HCT116 (cell line): ENCODE measurements at regions not wholly inside any gene's neighbourhood (a gene's known extent, or its start where the extent isn't known, plus 50 kb on each side); places are given as distances from the start of the nearest gene placed in this dataset.
"Not testable (repeated sequence)": the region's sequence is repeated elsewhere in the genome, so short reads cannot be mapped to it uniquely, and the experiment has no call there.

ENCODE experiments used
- ATAC-seq: fragments of 200-7000 bp; cut with Tn5 transposase; 2 replicates; pipeline ENCODE4 v1.9.1; 2020; ENCODE audit warnings: mild to moderate bottlenecking, moderate library complexity
- BruUV-seq: library from RNA; stranded (reverse); fragments of 400-500 nt; replicated peaks from 2 replicates; lab custom pipeline; 2021; lab: Mats Ljungman, UMichigan
- CTCF ChIA-PET: fragments of 300-600 bp; sonication (Branson Sonifier 250); formaldehyde crosslinking; loops from one replicate; lab custom pipeline; 2021; ENCODE audit warnings: antibody characterized with exemption; lab: Charles Lee
- POLR2A ChIA-PET: fragments of 300-600, 350-600 bp; sonication (Branson Sonifier 250); formaldehyde crosslinking; loops from one replicate; lab custom pipeline; 2021; ENCODE audit warnings: antibody characterized with exemption; lab: Charles Lee
- RAD21 ChIA-PET, 2 experiments: fragments of 300-600 bp; sonication (Branson Sonifier 250); formaldehyde crosslinking; loops; one replicate each; lab custom pipeline; 2023; ENCODE audit warnings: low total read pairs in 2 of 2; ENCODE audit not compliant: uncharacterized antibody in 2 of 2, unreplicated experiment in 2 of 2, low non-redundant PET in 1 of 2; lab: Charles Lee
- DNase-seq: peaks from one replicate; pipeline ENCODE4 v3.0.0-alpha.2; 2010; ENCODE audit warnings: low read depth, low spot score
- H2AFZ ChIP-seq: fragments of 200-600 bp; shearing (Covaris generic), sonication (generic); 2 replicates; pipeline ENCODE4 v1.6.1; 2017; ENCODE audit warnings: low read depth, mixed run types, mixed read lengths, antibody characterized with exemption, low read length; ENCODE audit not compliant: poor library complexity, severe bottlenecking
- H3K27ac ChIP-seq: 2 replicates; pipeline ENCODE4 v1.5.1; 2012; ENCODE audit warnings: low read depth, low read length
- H3K27me3 ChIP-seq: fragments of 200-600 bp; sonication (generic); 2 replicates; pipeline ENCODE4 v1.6.1; 2016; ENCODE audit warnings: mixed run types, low read length, mixed read lengths; ENCODE audit not compliant: insufficient read depth
- H3K36me3 ChIP-seq, 2 experiments: fragments of 200-500 bp in 1 of 2; fragments of 200-600 bp in 1 of 2; sonication (Bioruptor generic) in 1 of 2; sonication (generic) in 1 of 2; 2 replicates each; pipeline versions ENCODE4 v1.5.1 to v1.6.1; 2014 to 2016; ENCODE audit warnings: low read length in 2 of 2, inconsistent platforms in 1 of 2, mixed read lengths in 1 of 2, mixed run types in 1 of 2; ENCODE audit not compliant: insufficient read depth in 2 of 2, control insufficient read depth in 1 of 2
- H3K4me1 ChIP-seq, 2 experiments: fragments of 200-600 bp in 1 of 2; sonication (generic) in 1 of 2; 2 replicates each; pipeline versions ENCODE4 v1.5.1 to v1.6.1; 2012 to 2017; ENCODE audit warnings: low read length in 2 of 2, inconsistent platforms in 1 of 2, mild to moderate bottlenecking in 1 of 2, mixed read lengths in 1 of 2, mixed run types in 1 of 2, moderate library complexity in 1 of 2; ENCODE audit not compliant: insufficient read depth in 2 of 2, control insufficient read depth in 1 of 2
- H3K4me2 ChIP-seq: fragments of 200-600 bp; sonication (generic); 2 replicates; pipeline ENCODE4 v1.6.1; 2017; ENCODE audit warnings: mixed run types, low read length, mixed read lengths
- H3K4me3 ChIP-seq, 2 experiments: fragments of 200-600 bp in 1 of 2; sonication (generic) in 1 of 2; replicated peaks in 1 of 2; 2 replicates each; pipeline ENCODE4 v1.5.1; 2011 to 2016; ENCODE audit warnings: low read length in 2 of 2, control low read depth in 1 of 2, low read depth in 1 of 2, mild to moderate bottlenecking in 1 of 2, mixed read lengths in 1 of 2, mixed run types in 1 of 2
- H3K79me2 ChIP-seq: fragments of 200-600 bp; sonication (generic); 2 replicates; pipeline ENCODE4 v1.6.1; 2017; ENCODE audit warnings: mild to moderate bottlenecking, mixed run types, low read length, moderate library complexity, mixed read lengths; ENCODE audit not compliant: insufficient read depth
- H3K9ac ChIP-seq: fragments of 200-600 bp; sonication (generic); 2 replicates; pipeline ENCODE4 v1.6.1; 2016; ENCODE audit warnings: low read length, mixed read lengths
- H3K9me2 ChIP-seq: fragments of 200-600 bp; sonication (generic), shearing (Covaris generic); 2 replicates; pipeline ENCODE4 v1.6.1; 2017; ENCODE audit warnings: mixed run types, mild to moderate bottlenecking, moderate library complexity; ENCODE audit not compliant: insufficient read depth
- H3K9me3 ChIP-seq, 2 experiments: fragments of 200-500 bp in 1 of 2; fragments of 200-600 bp in 1 of 2; sonication (Bioruptor generic) in 1 of 2; sonication (generic) in 1 of 2; 2 replicates each; pipeline ENCODE4 v1.6.1; 2014 to 2017; ENCODE audit warnings: low read length in 2 of 2, mixed read lengths in 2 of 2, inconsistent platforms in 1 of 2, low read depth in 1 of 2, mild to moderate bottlenecking in 1 of 2, mixed run types in 1 of 2, moderate library complexity in 1 of 2; ENCODE audit not compliant: control insufficient read depth in 1 of 2, insufficient read depth in 1 of 2
- H4K20me1 ChIP-seq: fragments of 200-600 bp; sonication (generic), shearing (Covaris generic); 2 replicates; pipeline ENCODE4 v1.6.1; 2017; ENCODE audit warnings: mixed run types, mild to moderate bottlenecking, moderate library complexity; ENCODE audit not compliant: insufficient read depth
- EZH2phosphoT487 ChIP-seq: fragments of 200-600 bp; IDR thresholded peaks from 2 replicates; pipeline ENCODE4 v1.6.1; 2018; ENCODE audit warnings: antibody characterized with exemption, borderline replicate concordance
- SRF ChIP-seq: IDR thresholded peaks from 2 replicates; pipeline ENCODE4 v1.6.1; 2012; ENCODE audit warnings: low read depth
- intact Hi-C: fragments of 100-400 bp; cut with micrococcal nuclease; formaldehyde crosslinking; loops from 2 replicates; pipeline ENCODE4 v1.10.0; 2022

DNA sequence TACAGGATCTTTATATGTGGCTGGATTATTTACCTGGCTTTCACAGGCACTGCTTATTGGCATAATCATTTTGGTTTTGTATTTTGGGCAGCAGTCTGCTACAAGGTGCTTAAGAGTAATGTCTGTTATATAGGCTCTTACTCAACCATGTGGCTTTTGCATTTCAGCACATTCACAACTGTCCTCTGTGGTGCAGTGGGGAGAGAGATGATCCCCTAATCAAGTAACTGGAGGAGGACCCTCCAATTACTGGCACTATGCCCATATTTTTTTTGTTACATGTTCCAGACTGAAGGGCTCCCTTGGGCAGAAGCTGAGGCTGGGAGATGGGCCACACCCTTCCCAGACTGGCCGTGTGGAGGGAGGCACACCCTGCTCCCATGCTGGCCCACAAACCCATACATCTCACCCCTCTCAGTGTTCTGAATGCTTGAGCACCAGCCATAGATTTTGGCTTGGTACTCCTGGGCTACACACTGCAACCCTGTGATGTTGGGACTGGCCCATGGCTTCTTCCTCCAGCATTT is 173.5 kb downstream of the FAM174A start:
- Histone ChIP-seq H4K20me1 (no peaks in the 10 kb centered on the region; the same call in 1 of the 2 replicates), H3K79me2 (no peaks in the 10 kb centered on the region)
- ChIA-PET RAD21 (no interaction called here), POLR2A (no interaction called here)
- no peak for TF ChIP-seq SRF
- TF ChIP-seq, all 23 proteins: peak for 0
- H3K9me3 ChIP-seq = no peaks in the 10 kb centered on the region
- CTCF ChIA-PET = no interaction called here
- ATAC-seq (no peak), DNase-seq (no peak)
- H3K27me3 ChIP-seq = no peaks in the 10 kb centered on the region
- no peak overlapping the region for H3K9ac ChIP-seq
- no peak overlapping the region for H2AFZ ChIP-seq
- H3K4me3 ChIP-seq = no peak overlapping the region
- intact Hi-C loops = no loop called here
- no peaks in the 10 kb centered on the region for H3K36me3 ChIP-seq
- H3K4me1 ChIP-seq = no peaks in the 10 kb centered on the region
- no peak overlapping the region for H3K4me2 ChIP-seq
- no peaks in the 10 kb centered on the region for H3K9me2 ChIP-seq
- no TSS peak for BruUV-seq
- no peak overlapping the region for H3K27ac ChIP-seq

DNA sequence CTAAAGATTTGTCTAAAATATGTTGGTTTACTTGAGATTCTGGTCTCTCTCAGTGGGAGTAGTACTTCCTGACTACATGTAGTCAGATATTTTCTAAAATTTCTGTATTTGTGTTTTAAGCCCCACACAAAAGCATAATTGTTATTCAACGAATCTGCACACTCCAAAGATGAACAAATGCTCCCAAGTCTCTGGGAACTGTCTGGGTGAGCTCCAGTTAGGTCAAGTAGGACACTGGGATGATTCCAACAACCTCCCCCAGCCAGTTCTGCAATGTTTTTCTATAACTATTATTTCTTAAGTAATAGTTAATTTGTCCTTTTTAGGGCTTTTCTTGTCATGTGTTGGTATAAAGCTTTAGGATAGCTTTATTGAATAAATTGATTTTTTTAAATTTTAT is 174.6 kb downstream of the FAM174A start:
- H3K9ac ChIP-seq = no peak overlapping the region
- H2AFZ ChIP-seq = no peak overlapping the region
- no peaks in the 10 kb centered on the region for H3K4me1 ChIP-seq
- ATAC-seq = no peak
- ChIA-PET RAD21 (no interaction called here), CTCF (interaction anchor here (0.9 kb wide), 1 partner anchor 12 kb away, joined by 3 read pairs; no protein-coding TSS in a partner anchor), POLR2A (no interaction called here)
- BruUV-seq = no TSS peak
- H3K4me2 ChIP-seq = no peak overlapping the region
- H3K27ac ChIP-seq = no peak overlapping the region
- H3K27me3 ChIP-seq = no peaks in the 10 kb centered on the region
- H3K9me3 ChIP-seq = no peaks in the 10 kb centered on the region
- intact Hi-C loops = no loop called here
- no peak for TF ChIP-seq EZH2phosphoT487
- H3K4me3 ChIP-seq = no peak overlapping the region
- no peaks in the 10 kb centered on the region for H3K36me3 ChIP-seq
- no peaks in the 10 kb centered on the region for H3K79me2 ChIP-seq
- no peaks in the 10 kb centered on the region; the same call in 1 of the 2 replicates for H4K20me1 ChIP-seq
- no peaks in the 10 kb centered on the region for H3K9me2 ChIP-seq
- DNase-seq = no peak

DNA sequence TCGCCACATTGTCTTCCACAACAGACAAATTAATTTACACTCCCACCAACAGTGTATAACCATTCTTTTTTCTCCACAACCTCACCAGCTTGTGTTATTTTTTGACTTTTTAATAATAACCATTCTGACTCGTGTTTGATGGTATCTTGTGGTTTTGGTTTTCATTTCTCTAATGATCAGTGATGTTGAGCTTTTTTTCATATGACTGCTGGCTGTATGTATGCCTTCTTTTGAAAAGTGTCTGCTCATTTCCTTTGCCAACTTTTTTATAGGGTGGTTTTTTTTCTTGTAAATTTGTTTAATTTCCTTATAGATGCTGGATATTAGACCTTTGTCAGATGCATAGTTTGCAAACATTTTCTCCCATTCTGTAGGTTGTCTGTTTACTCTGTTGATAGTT is 179.6 kb downstream of the FAM174A start:
- H4K20me1 ChIP-seq, POLR2A ChIA-PET, H3K27me3 ChIP-seq, H3K4me1 ChIP-seq, DNase-seq, BruUV-seq, H3K79me2 ChIP-seq, H3K4me3 ChIP-seq, RAD21 ChIA-PET, ATAC-seq, H3K27ac ChIP-seq, intact Hi-C loops, H3K9me2 ChIP-seq, H3K4me2 ChIP-seq, H3K9ac ChIP-seq, CTCF ChIA-PET, H3K9me3 ChIP-seq, H2AFZ ChIP-seq, H3K36me3 ChIP-seq: not testable (repeated sequence)
